Astrocyte (in vitro differentiated cells and primary cell): ENCODE measurements at regions not wholly inside any gene's neighbourhood (a gene's known extent, or its start where the extent isn't known, plus 50 kb on each side); places are given as distances from the start of the nearest gene placed in this dataset.

Experiments
- DNase-seq: peaks from one replicate; pipeline ENCODE4 v3.0.0-alpha.2; 2010; ENCODE audit warnings: low read depth
- FAIRE-seq: peaks from 2 replicates; lab custom pipeline; 2011; peaks lifted over from hg19 to GRCh38; lab: Jason Lieb, UNC
- H2AFZ ChIP-seq: 2 replicates; pipeline ENCODE4 v1.6.0; 2012; ENCODE audit warnings: low read depth, low read length, inconsistent platforms
- H3K27ac ChIP-seq: 2 replicates; pipeline ENCODE4 v1.5.1; 2011; ENCODE audit warnings: low read depth, low read length, inconsistent platforms
- H3K27me3 ChIP-seq: 2 replicates; pipeline ENCODE4 v1.6.0; 2011; ENCODE audit warnings: low read length, inconsistent platforms; ENCODE audit not compliant: insufficient read depth
- H3K36me3 ChIP-seq: 2 replicates; pipeline ENCODE4 v1.5.1; 2011; ENCODE audit warnings: low read length, inconsistent platforms; ENCODE audit not compliant: insufficient read depth
- H3K4me1 ChIP-seq: 2 replicates; pipeline ENCODE4 v1.5.1; 2011; ENCODE audit warnings: low read length, inconsistent platforms; ENCODE audit not compliant: insufficient read depth
- H3K4me2 ChIP-seq: 2 replicates; pipeline ENCODE4 v1.6.0; 2012; ENCODE audit warnings: low read length, inconsistent platforms
- H3K4me3 ChIP-seq: 2 replicates; pipeline ENCODE4 v1.5.1; 2011; ENCODE audit warnings: low read depth, mild to moderate bottlenecking, low read length, inconsistent platforms; ENCODE audit not compliant: insufficient read depth
- H3K79me2 ChIP-seq: 2 replicates; pipeline ENCODE4 v1.6.0; 2012; ENCODE audit warnings: mild to moderate bottlenecking, low read length, inconsistent platforms; ENCODE audit not compliant: insufficient read depth
- H3K9ac ChIP-seq: 2 replicates; pipeline ENCODE4 v1.6.0; 2012; ENCODE audit warnings: mild to moderate bottlenecking, low read length, inconsistent platforms
- H3K9me3 ChIP-seq: 2 replicates; pipeline ENCODE4 v1.5.1; 2012; ENCODE audit warnings: low read depth, mild to moderate bottlenecking, low read length, inconsistent platforms; ENCODE audit not compliant: insufficient read depth
- H4K20me1 ChIP-seq: 2 replicates; pipeline ENCODE4 v1.6.0; 2012; ENCODE audit warnings: low read length, inconsistent platforms; ENCODE audit not compliant: insufficient read depth
- H3K27ac Mint-ChIP-seq: one replicate; pipeline ENCODE4 v1.8.0; 2021; ENCODE audit warnings: mild to moderate bottlenecking, mixed read lengths; ENCODE audit not compliant: unreplicated experiment
- H3K27me3 Mint-ChIP-seq: one replicate; pipeline ENCODE4 v1.8.0; 2021; ENCODE audit warnings: low read depth, mixed read lengths; ENCODE audit not compliant: unreplicated experiment
- H3K36me3 Mint-ChIP-seq: one replicate; pipeline ENCODE4 v1.8.0; 2021; ENCODE audit warnings: low read depth, mixed read lengths; ENCODE audit not compliant: unreplicated experiment
- H3K4me1 Mint-ChIP-seq: one replicate; pipeline ENCODE4 v1.8.0; 2021; ENCODE audit warnings: low read depth, mixed read lengths; ENCODE audit not compliant: unreplicated experiment
- H3K4me3 Mint-ChIP-seq: one replicate; pipeline ENCODE4 v1.8.0; 2021; ENCODE audit warnings: mild to moderate bottlenecking, moderate library complexity, mixed read lengths; ENCODE audit not compliant: unreplicated experiment
- H3K9me3 Mint-ChIP-seq: one replicate; pipeline ENCODE4 v1.8.0; 2021; ENCODE audit warnings: mild to moderate bottlenecking, mixed read lengths; ENCODE audit not compliant: unreplicated experiment
- EZH2 ChIP-seq: IDR thresholded peaks from 2 replicates; pipeline ENCODE4 v1.6.1; 2012; ENCODE audit warnings: mild to moderate bottlenecking, low read length, inconsistent platforms; ENCODE audit not compliant: insufficient read depth
- TF ChIP-seq, protein P1 (sequence below): IDR thresholded peaks from 2 replicates; pipeline ENCODE4 v1.5.1; 2011; ENCODE audit warnings: low read depth, mild to moderate bottlenecking, inconsistent platforms, low read length, moderate library complexity; ENCODE audit not compliant: insufficient read depth

DNA sequence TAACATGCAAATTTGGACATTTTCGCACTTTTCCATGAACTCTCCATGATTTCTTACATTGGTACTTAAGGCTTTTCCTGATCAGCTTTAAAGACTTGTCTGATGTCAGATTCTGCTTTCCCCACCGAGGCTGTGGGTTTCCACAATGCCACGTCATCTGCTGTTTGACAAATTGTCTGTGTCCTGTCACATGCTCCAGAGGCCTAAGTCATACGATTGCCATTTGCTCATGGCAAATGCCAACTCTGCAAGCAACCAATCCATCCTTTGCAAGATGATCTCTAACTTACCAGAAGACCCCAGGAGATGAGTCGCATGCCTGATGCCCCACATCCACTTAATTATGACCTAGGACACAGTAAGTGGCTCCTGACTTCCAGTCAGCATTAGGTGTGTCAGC is 556.5 kb downstream of the BMP2 start:
- Mint-ChIP-seq H3K4me1 (no peaks in the 10 kb centered on the region), H3K27me3 (no peaks in the 10 kb centered on the region), H3K36me3 (no peaks in the 10 kb centered on the region), H3K27ac (no peak overlapping the region), H3K9me3 (no peaks in the 10 kb centered on the region), H3K4me3 (no peak overlapping the region)
- no peak overlapping the region for H3K27ac ChIP-seq
- H3K4me2 ChIP-seq: no peak overlapping the region
- H3K4me3 ChIP-seq: no peak overlapping the region
- H3K27me3 ChIP-seq: no peaks in the 10 kb centered on the region
- H3K79me2 ChIP-seq: no peaks in the 10 kb centered on the region
- DNase-seq (no peak), FAIRE-seq (no peak)
- H3K9ac ChIP-seq: no peak overlapping the region
- H3K9me3 ChIP-seq: no peaks in the 10 kb centered on the region
- H2AFZ ChIP-seq: no peak overlapping the region
- no peaks in the 10 kb centered on the region for H3K36me3 ChIP-seq
- no peaks in the 10 kb centered on the region for H3K4me1 ChIP-seq
- TF ChIP-seq, protein P1, sequence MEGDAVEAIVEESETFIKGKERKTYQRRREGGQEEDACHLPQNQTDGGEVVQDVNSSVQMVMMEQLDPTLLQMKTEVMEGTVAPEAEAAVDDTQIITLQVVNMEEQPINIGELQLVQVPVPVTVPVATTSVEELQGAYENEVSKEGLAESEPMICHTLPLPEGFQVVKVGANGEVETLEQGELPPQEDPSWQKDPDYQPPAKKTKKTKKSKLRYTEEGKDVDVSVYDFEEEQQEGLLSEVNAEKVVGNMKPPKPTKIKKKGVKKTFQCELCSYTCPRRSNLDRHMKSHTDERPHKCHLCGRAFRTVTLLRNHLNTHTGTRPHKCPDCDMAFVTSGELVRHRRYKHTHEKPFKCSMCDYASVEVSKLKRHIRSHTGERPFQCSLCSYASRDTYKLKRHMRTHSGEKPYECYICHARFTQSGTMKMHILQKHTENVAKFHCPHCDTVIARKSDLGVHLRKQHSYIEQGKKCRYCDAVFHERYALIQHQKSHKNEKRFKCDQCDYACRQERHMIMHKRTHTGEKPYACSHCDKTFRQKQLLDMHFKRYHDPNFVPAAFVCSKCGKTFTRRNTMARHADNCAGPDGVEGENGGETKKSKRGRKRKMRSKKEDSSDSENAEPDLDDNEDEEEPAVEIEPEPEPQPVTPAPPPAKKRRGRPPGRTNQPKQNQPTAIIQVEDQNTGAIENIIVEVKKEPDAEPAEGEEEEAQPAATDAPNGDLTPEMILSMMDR: no peak
- no peak for TF ChIP-seq EZH2
- H4K20me1 ChIP-seq: no peaks in the 10 kb centered on the region

DNA sequence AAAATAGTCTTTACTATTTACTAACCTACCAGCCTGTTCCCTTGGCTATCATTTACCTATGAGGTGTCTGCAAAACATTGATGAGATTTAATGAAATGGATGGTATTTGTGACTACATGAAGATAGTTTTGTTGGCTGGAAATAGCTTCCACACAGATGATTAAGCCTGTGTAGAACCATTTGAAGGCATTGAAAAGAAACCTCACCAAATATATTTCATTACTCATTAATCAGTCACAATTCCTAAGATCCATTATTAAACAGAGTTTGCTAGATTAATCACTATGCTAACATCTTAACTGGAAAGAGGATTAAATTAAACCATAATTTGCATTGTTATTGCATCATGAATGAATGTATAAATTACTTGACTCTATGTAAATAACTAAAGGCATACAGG is 560.3 kb downstream of the BMP2 start:
- Histone ChIP-seq H3K4me1 (no peaks in the 10 kb centered on the region), H3K4me2 (no peak overlapping the region), H3K27me3 (no peaks in the 10 kb centered on the region), H3K36me3 (no peaks in the 10 kb centered on the region), H3K27ac (no peak overlapping the region), H4K20me1 (no peaks in the 10 kb centered on the region), H2AFZ (no peak overlapping the region), H3K79me2 (no peaks in the 10 kb centered on the region), H3K9me3 (no peaks in the 10 kb centered on the region), H3K9ac (no peak overlapping the region), H3K4me3 (no peak overlapping the region)
- H3K36me3 Mint-ChIP-seq: no peaks in the 10 kb centered on the region
- no peak overlapping the region for H3K27ac Mint-ChIP-seq
- no peaks in the 10 kb centered on the region for H3K27me3 Mint-ChIP-seq
- FAIRE-seq (no peak), DNase-seq (no peak)
- no peak overlapping the region for H3K4me3 Mint-ChIP-seq
- TF ChIP-seq, protein P1: no peak
- TF ChIP-seq EZH2: no peak
- no peaks in the 10 kb centered on the region for H3K9me3 Mint-ChIP-seq
- H3K4me1 Mint-ChIP-seq: no peaks in the 10 kb centered on the region

DNA sequence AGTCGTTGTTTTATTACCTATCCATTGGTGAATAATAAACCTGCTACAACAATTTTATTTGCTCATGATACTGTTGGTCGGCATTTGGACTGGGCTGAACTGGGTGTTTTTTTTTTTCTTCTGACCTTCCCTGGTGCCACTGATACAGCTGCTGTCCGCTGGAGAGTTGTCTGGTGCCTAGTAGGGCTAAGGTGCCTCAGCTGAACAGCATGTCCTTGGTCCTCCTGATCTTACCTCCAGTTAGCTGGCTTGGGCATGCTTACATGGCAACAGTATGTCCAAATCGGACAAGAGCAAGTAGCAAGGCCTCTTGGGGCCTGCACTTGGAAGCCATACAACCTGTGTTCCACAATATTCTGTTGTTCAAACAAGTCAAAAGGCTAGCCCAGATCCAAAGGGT is 563.4 kb downstream of the BMP2 start:
- Histone ChIP-seq H3K27me3 (no peaks in the 10 kb centered on the region), H4K20me1 (no peaks in the 10 kb centered on the region), H3K4me2 (no peak overlapping the region), H3K36me3 (no peaks in the 10 kb centered on the region), H3K79me2 (no peaks in the 10 kb centered on the region), H3K4me3 (no peak overlapping the region), H3K9me3 (no peaks in the 10 kb centered on the region), H3K27ac (no peak overlapping the region), H3K9ac (no peak overlapping the region), H2AFZ (no peak overlapping the region), H3K4me1 (no peaks in the 10 kb centered on the region)
- no peaks in the 10 kb centered on the region for H3K27me3 Mint-ChIP-seq
- no peak overlapping the region for H3K4me3 Mint-ChIP-seq
- no peaks in the 10 kb centered on the region for H3K4me1 Mint-ChIP-seq
- no peak overlapping the region for H3K27ac Mint-ChIP-seq
- no peaks in the 10 kb centered on the region for H3K36me3 Mint-ChIP-seq
- TF ChIP-seq EZH2: no peak
- H3K9me3 Mint-ChIP-seq: no peaks in the 10 kb centered on the region
- DNase-seq (no peak), FAIRE-seq (no peak)
